ENCODE measurements at regions not wholly inside any gene's neighbourhood (a gene's known extent, or its start where the extent isn't known, plus 50 kb on each side); places are given as distances from the start of the nearest gene placed in this dataset.

- DNase-seq = no peak
Measured at GRCh38 chr12:24600551-24600950, 348.4 kb downstream of the BCAT1 start.

- no peak for DNase-seq
Measured at GRCh38 chr12:24599736-24600135, 349.2 kb downstream of the BCAT1 start.

DNA sequence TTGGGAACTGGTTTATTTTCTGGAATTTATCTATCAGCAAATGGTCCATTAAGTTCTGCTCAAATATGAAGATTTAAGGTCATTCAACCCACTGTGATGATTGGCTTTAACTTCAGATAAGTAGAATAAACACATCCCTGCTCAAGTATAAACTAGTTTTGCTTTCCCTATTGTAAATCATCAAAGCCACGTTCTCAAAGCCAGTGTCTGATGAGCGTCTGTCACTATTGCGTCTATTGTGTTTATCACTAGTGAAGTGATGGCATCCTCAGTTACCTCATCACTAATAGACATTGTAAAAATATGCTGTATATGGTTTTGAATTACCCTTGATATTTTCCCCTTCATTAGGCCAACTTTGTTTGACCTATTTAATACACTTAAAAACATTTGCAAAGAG is 351.3 kb downstream of the BCAT1 start:
- DNase-seq = no peak

- DNase-seq = no peak
Measured at GRCh38 chr12:24596768-24597388, 352.0 kb downstream of the BCAT1 start.

GRCh38 chr12:24595652-24596235 is 353.2 kb downstream of the BCAT1 start:
- no peak for DNase-seq

DNA sequence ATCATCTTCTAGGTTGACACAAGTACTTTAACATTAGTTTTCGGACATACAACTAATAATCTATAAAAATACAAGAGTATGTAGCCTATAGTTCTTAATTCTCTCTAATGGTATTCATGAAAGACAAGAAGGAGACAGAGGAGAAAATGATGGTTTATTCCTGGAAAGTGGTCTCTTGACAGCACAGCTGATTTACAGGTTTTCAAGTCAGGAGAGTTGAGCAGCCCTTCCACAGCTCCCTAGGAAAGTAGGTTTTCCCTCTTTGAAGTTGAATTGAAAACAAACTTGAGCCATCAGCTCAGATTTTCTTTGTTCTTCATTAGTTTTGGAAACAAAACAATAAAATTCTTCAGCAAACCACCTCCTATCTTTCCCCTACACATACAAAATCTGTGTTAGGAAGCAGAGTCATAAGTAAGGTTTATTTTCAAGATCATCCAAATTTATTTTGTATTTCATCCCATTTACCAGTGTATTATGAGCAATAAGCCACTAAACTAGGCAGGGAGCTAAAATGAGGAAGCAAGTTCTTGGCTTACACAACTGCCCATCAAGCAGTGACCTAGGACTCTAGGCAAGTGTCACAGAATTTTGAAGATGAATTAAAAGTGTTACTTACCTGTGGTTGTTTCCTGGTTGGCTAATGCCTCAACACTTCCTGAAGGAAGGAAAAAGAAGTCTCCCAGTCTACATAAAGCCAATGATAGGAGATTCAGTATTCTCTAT is 357.0 kb downstream of the BCAT1 start:
- no peak for DNase-seq

- no peak for DNase-seq
Measured at GRCh38 chr12:24591079-24591626, 357.7 kb downstream of the BCAT1 start.

DNA sequence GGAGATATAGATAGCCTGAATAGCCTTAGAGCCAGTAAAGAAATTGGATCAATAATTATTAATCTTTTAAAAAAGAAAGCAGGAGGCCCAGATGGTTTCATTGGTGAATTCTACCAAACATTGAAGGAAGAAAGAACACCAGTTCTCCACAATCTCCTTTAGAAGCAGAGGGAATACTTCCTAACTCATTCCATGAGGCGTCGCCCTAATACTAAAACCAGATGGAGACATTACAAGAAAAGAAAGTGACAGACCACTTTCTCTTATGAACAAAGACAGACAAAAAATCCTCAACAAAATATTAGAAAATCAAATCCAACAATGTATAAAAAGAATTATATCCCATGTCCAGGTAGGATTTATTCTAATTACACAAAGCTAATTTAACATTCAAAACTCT is 362.6 kb downstream of the BCAT1 start:
- no peak for DNase-seq

DNA sequence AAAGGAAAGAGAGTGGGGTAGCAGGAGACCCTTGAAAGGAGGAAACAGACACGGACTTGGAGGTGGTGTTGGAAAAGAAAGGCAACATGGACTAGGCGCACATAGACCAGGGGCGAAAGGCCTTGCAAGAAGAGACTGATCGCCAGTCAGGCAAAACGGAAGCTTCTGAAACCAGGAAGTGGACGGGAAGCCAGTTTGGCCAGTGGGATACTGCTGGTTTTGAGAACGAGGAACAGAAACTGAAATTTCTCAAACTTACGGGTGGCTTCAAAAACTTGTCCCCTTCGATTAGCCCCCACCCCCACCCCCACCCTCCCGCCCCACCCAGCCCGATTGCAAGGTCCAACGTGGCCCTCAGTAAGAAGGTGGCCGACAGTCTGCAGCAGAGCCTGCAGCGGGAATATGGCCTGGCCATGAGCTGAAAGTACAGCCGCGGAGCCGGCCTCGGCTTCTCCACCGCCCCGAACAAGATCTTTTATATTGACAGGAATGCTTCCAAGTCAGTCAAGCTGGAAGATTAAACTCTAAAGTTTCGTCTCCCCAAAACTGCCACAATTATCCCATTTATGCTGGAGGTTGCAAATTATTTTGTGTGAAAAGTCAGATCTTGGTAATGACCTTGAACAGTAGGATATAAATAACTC is 364.7 kb downstream of the BCAT1 start:
- DNase-seq = no peak

GRCh38 chr12:24582954-24583601 is 365.8 kb downstream of the BCAT1 start:
- DNase-seq = no peak

DNA sequence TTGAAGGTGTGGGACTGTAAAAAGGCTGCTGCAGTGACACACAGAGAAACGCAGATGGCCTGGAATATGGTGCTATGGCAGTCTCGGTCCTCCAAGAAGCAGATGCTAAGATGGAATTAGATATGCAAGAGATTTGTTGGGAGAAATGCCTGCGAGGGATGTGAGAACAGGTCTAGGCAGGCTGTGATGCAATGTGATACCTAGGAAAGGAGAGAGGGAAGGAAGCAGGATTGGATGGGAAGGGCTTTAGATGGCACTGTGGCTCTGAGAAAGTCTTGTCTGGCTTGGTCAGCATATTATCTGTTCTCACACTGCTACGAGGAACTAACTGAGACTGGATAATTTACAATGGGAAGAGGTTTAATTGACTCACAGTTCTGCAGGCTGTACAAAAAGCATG is 374.4 kb downstream of the BCAT1 start:
- no peak for DNase-seq

DNA sequence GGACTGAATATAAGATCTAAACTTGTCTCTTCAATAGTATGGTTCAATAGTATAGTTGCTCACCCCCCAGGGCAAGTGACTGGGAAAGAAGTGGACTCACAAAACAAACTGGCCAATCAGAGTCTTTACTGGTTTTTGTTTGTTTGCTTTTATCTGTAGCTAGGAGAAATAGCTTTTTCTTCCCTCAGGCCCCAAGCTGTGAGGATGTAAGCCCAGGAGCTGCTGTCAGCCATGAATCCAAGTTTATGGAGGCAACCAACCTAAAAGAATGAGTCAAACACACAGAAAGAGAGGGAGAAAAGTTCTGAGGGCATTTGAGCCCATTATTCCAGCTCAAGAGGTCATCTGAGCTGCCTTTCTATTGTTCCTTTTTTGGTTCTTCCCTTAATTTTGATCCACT is 375.3 kb downstream of the BCAT1 start:
- no peak for DNase-seq

- DNase-seq = no peak
Measured at GRCh38 chr12:24565300-24565699, 383.6 kb downstream of the BCAT1 start.

GRCh38 chr12:24562771-24563431 is 386.0 kb downstream of the BCAT1 start:
- DNase-seq = no peak

DNA sequence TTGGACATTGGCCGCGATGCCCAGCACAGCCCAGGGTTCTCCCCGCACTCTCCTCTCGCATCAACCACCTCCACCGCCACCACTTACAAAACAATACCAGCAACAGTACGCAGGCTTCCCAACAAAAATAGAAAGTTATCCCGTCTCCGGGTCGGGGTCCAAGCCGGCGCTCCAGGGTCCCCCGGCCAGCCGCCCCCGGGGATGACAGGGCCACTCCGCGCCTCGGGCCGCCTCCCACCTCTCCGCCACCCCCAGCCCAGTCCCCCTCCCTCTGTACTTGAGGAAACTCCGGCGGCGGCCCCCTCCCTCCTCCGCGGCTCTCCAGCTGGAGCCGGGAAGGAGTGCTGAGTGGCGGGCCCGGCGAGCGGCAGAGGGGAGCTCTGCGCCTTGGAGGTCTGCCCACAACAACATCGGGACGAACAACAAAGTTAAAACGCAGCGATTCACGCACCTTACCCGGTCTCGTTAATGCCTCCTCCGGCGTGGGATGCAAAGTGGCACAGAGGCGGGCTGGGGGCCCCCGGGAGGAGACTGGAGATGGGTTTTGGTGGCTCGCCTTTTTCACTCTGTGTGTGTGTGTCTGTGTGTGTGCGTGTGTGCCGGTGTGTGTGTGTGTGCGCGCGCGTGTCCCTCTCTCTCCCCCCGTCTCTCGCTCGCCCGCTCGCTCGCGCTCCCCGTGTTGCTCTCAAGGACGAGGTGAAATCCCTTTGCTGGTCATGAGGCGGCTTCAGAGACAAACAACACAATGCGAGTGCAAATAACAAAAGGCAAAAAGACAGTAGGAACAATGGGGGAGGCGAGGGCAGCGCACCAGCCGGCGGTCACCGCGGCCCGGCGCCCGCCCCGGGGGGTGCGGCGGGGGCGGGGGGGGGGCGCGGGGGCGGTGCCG is 386.8 kb downstream of the BCAT1 start:
- DNase-seq = no peak

GRCh38 chr12:24561411-24561871 is 387.5 kb downstream of the BCAT1 start:
- DNase-seq = no peak

- no peak for DNase-seq
Measured at GRCh38 chr12:24560831-24561271, 388.1 kb downstream of the BCAT1 start.

DNA sequence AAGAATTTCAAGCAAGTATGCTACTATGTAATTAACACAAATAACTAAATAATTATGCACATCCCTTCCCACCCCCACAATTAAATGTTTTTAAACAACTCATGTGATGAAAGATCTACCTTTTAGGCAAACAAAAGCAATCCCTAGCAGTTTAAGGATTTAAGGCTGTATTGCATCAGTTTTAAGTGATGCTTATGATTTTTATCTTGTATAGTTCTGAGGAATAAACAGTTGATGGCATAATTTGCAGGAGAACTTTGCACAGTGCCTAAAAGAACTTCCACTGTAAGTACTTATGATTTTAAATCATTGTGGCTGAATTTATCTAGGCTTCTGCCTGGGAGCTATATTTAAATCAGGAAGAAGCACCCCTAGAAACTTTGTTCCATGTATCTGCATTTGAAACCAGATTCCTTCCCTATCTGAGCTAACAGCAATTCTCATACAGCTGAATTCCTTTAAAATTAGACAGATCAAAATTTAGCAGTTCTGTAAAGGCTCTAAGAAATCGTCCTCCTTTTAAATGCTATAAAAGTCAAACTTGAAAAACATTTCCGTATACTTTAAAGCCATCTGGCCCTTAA is 388.6 kb downstream of the BCAT1 start:
- no peak for DNase-seq

- DNase-seq = no peak
Measured at GRCh38 chr12:24557738-24558137, 391.2 kb downstream of the BCAT1 start.

DNA sequence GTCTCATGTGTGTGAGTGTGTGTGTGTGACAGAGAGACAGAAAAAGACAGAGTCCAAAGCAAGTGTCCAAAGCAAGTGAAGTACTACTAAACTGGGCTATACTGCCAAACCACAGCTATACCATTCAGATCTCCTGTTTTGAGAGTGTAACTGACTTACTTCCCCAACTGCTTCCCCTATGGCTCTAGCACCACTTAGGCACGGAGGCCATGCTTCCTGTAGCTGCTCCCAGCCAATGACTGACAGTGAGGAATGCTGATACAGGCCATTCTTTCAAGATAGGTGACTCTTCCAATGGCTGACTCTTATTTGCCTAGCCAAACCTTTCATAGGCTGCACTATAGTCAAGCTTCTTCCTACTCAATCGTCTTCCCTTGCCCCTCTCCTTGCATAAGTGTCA is 393.2 kb downstream of the BCAT1 start:
- DNase-seq = no peak
